GM08714 (cell line): ENCODE measurements at regions not wholly inside any gene's neighbourhood (a gene's known extent, or its start where the extent isn't known, plus 50 kb on each side); places are given as distances from the start of the nearest gene placed in this dataset.
"Not testable (repeated sequence)": the region's sequence is repeated elsewhere in the genome, so short reads cannot be mapped to it uniquely, and the experiment has no call there.

Experiments
- H3K4me3 ChIP-seq: fragments of 200-500 bp; sonication (Bioruptor generic); 2 replicates; pipeline ENCODE4 v1.5.1; 2014; ENCODE audit warnings: mild to moderate bottlenecking, low read length, inconsistent platforms
- ZNF274 ChIP-seq: IDR thresholded peaks from 2 replicates; pipeline ENCODE4 v1.6.1; 2012; ENCODE audit warnings: mild to moderate bottlenecking, low read depth, low read length

DNA sequence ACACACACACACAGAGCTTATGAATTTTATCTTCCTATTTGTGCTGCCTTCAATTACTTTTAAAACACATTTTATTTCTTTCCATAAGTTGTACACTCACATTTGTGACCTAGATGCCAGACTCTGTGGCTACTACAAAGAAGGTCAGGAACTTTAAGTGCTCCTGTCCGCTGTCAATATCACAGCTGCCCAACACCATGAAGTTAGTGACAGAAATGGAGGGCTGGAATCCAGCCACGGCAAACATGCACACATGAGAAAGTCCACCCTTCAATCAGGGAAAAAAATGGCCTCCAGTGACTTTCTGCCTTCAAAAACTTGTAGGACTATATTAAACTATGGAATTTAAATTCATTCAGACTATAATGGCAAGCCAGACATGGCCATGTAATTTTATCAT is 334.4 kb upstream of the FSTL5 start:
- TF ChIP-seq ZNF274: no peak
- no peak overlapping the region for H3K4me3 ChIP-seq

DNA sequence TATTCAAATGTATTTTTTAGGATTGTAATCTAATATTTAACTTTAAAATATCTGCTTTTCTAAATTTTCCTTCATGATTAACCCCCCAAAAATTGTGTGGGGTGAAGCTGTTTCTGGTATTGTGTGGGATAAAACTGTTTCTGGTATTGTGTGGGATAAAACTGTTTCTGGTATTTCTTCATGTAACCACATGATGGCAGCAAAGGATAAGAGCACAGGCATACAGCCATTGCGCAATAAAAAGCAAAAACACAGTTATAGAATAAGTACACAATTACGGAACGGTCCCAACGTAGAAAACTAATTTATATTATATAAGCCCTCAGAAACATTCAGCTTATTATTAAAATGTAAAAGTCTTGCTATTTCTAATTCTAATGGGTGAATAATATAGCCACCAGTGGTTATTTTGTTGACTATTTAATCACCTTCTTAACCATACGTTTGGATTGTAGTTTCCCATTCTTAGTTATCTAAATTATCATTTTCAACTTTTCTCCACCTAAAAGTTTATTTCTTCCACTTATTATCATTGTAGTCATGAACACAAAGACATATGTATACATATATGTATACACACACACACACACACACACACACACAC is 333.9 kb upstream of the FSTL5 start:
- no peak overlapping the region for H3K4me3 ChIP-seq
- no peak for TF ChIP-seq ZNF274

DNA sequence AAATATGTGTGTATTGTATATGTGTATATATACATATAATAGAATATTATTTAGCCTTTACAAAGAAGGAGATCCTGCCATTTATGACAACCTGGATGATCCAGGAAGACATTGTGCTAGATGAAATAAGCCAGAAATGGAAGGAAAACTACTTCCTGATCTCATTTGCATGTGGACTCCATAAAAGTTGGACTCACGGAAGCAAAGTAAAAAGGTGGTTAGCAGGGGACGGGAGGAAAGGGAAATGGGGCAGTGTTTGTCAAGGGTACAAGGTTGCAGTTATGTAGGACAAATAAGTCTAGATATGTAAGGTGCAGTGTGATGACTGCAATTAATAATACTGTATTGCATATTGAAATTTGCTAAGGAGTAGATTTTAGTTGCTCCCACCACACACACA is 331.1 kb upstream of the FSTL5 start:
- H3K4me3 ChIP-seq: no peak overlapping the region
- no peak for TF ChIP-seq ZNF274

DNA sequence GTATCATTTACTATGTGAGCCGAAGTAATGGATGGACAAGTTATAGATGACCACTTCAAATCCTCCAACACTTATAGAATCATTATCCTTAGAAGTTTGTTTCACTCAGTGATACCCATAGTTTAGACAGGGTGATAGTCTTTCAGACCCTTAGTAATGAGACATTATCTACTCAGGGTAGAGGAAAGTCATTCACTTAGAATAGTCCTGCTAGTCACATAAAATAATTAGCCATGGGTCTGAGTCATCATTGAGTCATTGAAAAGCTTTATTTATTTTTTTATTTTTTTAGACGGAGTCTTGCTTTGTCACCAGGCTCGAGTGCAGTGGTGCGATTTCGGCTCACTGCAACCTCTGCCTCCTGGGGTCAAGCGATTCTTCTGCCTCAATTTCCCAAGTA is 321.7 kb upstream of the FSTL5 start:
- no peak overlapping the region for H3K4me3 ChIP-seq
- no peak for TF ChIP-seq ZNF274

DNA sequence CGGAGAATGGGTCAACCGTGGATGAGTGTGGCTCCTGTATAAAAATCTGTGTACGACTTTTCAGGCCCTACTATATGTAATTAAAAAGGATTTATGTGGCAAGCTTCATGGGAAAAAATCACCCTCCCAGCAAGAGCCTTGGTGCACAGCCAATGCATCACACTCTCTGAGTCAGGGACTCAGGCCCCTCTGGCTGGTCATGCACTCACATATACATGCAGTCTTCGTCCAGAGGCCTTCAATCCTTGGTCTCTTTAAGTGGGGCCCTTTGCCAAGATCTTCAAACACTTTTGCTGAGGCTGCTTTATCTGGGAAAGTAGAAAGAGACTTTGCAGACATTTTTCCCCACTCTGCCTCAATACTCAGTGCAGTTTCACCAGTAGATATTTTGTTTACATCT is 311.4 kb upstream of the FSTL5 start:
- H3K4me3 ChIP-seq: no peak overlapping the region
- TF ChIP-seq ZNF274: no peak

DNA sequence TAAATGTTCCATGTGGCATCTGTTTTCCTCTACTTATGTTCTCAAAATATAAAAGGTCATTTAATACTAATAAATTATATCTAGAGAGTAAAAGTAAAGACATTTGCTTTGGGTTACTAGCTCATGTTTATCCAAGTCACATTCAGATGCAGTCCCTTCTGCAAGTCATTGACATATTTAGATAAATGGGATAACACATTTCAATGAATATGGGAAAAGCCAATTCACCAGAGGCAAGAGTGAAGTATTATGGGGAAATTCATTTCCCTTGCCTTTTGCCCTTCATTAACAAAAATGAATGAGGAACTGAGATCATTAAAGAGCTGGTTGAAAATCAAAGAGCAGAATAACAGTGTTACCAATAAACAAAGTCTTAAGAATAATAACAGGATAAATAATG is 306.2 kb upstream of the FSTL5 start:
- TF ChIP-seq ZNF274: no peak
- H3K4me3 ChIP-seq: no peak overlapping the region

DNA sequence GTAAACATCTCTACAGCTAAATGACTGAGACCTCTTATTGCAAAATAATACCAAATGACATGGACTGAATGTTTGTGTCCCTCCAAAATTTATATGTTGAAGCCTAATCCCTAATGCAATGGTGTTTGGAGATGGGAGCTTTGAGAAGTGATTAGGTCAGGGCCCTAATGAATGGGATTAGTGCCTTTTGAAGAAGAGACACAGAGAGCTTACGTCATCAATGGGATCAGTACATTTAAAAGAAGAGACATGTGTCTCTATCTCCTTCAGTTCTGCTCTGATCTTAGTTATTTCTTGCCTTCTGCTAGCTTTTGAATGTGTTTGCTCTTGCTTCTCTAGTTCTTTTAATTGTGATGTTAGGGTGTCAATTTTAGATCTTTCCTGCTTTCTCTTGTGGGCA is 301.6 kb upstream of the FSTL5 start:
- not testable (repeated sequence) for H3K4me3 ChIP-seq

DNA sequence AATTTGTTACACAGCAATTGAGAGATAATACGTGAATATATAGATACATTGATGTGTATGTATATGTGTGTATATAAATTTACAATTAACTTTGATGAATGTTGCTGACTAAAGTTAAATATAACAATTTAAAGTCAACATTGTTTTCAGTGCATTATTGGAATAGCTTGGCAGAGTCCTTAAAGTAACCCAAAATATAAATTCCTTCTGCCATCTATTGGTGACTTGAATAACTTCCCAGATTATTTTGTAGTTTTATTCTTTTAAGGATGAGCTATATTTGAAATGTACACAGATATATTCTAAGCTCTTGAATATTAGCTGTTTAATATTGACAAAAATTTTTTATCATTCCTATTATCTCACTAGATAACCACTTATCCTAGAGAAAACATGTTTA is 298.2 kb upstream of the FSTL5 start:
- H3K4me3 ChIP-seq: no peak overlapping the region
- TF ChIP-seq ZNF274: no peak

DNA sequence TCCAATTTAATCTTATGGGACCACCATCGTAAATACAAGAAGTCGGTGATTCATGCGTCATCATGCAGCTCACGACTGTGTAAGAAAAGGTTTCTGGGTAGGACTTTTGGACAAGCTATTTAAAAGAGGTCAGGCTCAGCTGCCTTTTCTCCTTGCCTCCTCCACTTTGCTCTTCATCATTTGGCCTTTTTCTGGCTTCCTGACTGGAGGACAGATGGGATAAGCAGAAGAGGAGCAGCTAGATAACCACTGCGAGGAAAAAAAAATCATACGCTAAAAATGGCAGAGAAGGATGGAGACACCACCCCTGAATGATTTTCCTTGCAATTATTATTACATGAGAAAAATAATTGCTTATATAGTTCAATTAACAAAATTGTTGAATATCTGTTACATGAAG is 294.3 kb upstream of the FSTL5 start:
- no peak overlapping the region for H3K4me3 ChIP-seq
- no peak for TF ChIP-seq ZNF274

DNA sequence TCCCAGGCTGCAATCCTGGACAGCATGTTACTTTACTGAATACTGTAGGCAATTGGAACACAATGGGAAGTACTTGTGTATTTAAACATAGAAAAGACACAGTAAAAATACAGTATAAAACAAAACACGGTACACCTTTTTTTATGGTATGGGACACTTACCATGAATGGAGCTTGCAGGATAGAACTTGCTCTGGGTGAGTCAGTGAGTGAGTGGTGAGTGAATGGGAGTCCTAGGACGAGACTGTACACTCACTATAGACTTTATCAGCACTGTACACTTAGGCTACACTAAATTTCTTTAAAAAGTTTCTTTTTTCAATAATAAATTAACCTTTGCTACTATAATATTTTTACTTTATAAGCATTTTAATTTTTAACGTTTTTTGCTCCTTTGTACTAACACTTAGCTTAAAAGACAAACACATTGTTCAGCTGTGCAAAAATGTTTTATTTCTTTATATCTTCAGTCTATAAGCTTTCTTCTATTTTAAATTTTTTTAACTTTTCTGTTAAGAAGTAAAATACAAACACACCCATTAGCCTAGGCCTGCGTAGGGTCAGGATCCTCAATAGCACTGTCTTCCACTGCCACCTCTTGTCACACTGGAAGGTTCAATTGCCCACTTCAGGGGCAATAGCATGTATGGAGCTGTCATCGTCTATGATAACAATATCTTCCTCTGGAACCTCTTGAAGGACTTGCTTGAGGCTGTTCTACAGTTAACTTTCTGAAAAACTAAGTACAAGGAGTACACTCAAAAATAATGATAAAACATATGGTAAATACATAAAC is 293.5 kb upstream of the FSTL5 start:
- TF ChIP-seq ZNF274: no peak
- no peak overlapping the region for H3K4me3 ChIP-seq

DNA sequence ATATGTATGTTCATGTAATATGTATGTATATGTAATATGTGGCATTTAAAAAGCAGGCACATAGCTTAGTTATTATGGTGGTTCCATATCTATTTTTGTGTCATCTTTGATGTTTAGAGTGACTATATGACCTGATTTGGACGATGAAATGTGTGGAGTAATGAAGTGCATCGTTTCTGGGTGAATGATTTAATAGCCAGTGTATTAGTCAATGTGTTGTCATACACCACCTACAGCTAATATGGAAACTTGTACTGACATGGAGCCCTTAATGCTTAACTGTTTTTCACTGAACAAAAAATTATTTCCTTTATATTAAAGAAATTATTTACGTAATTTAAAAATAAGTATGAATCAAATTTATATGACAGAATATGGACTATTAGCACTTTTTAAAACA is 292.3 kb upstream of the FSTL5 start:
- H3K4me3 ChIP-seq: no peak overlapping the region
- no peak for TF ChIP-seq ZNF274

DNA sequence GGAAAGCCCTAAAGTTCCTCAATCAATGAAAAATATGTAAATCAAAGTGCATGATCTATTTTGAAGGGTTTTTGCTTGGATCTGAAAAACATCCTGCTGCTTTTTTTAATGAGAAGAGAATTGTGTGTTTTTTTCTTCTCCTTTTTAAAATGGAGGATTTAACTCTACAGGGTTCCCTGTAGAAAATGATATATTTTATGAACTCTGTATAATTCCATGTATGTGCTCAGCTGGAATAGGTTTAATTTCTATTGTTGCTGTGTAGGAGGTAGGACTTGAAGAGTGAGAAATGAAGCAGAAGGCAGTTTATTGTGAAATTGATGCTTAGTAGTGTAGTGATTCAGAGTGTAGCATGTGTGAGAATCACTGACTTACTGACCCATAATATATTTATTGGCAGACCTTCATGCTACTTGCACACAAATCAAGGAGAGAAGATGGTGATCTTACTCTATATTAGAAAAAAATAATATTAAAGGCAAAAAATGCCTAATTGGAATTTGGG is 286.8 kb upstream of the FSTL5 start:
- no peak overlapping the region for H3K4me3 ChIP-seq
- TF ChIP-seq ZNF274: no peak

DNA sequence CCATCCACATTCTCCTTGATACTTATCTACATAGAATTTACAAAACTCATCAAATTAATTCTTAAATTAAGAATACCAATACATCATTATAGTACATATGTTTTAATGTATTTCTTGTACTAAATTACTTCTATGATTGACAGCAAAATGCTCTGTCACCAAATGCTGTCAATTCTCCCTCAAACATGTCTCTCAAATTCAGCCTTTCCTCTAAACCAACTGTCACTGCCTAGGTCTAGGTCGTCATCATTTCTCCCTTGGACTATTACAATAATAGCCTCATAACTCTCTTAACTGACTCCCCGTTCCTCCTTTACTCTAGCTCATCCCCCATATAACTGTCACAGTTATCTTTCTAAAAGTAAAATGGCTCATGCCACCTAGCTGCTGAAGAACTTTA is 279.7 kb upstream of the FSTL5 start:
- no peak overlapping the region for H3K4me3 ChIP-seq
- no peak for TF ChIP-seq ZNF274

DNA sequence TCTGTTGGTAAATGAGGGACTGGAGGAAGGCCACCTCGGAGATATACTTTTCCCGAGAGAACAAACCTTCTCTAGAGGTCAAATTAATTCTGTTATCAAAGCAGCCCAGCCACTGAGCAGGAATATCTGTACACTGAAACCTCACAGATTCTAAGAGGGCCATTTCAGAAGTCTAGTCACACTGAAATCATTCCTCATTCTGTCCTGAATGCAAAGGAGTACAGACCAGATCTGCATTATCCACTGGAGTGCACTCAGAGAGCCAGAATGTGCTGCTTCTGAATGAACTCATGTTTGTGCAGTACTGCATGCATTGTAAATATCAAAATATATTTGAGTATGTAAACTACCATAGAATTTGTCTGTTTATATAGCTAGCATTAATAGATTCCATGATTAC is 278.3 kb upstream of the FSTL5 start:
- TF ChIP-seq ZNF274: no peak

DNA sequence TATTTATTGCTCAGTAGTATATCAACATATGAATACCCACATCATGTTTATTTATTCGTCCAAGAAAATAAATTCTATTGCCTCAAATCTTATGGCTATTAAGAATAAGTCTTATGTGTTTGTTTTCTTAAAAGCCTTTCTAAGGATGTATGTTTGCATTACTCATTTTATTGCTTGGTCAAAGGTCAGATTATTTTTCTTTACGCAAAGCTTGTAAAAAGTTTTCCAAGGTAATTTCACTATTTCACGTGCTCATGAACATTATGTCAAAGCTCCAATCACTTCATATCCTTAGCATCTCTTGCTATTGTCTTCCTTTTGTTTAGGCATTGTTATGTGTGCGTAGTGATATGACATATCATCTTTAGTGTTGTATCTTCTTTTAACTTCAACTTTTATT is 258.5 kb upstream of the FSTL5 start:
- TF ChIP-seq ZNF274: no peak
- H3K4me3 ChIP-seq: no peak overlapping the region

More for the DNA sequence above, 278.3 kb upstream of the FSTL5 start:
- no peak overlapping the region for H3K4me3 ChIP-seq
